HepG2 (cell line): ENCODE measurements at regions not wholly inside any gene's neighbourhood (a gene's known extent, or its start where the extent isn't known, plus 50 kb on each side); places are given as distances from the start of the nearest gene placed in this dataset.

Experiments used
- CENPX ChIP-seq: sonication (generic); formaldehyde crosslinking; IDR thresholded peaks from 2 replicates; pipeline ENCODE4 v1.9.0; 2021; ENCODE audit warnings: mild to moderate bottlenecking, missing genetic modification reagents, moderate library complexity
- CREM ChIP-seq, 2 experiments: sonication (generic) in 1 of 2; formaldehyde crosslinking in 1 of 2; IDR thresholded peaks; 2 replicates each; pipeline versions ENCODE4 v1.4.0 to v1.6.1; 2016 to 2020; ENCODE audit warnings: antibody characterized with exemption in 1 of 2, mild to moderate bottlenecking in 1 of 2, missing genetic modification reagents in 1 of 2
- ESRRA ChIP-seq: sonication (generic); formaldehyde crosslinking; IDR thresholded peaks from 2 replicates; pipeline ENCODE4 v1.5.1; 2020; ENCODE audit warnings: mild to moderate bottlenecking, low read depth, missing genetic modification reagents
- HDAC2 ChIP-seq: sonication (generic); formaldehyde crosslinking; IDR thresholded peaks from 2 replicates; pipeline ENCODE4 v1.4.0; 2020; ENCODE audit warnings: missing genetic modification reagents
- JUN ChIP-seq: sonication (generic); formaldehyde crosslinking; IDR thresholded peaks from 2 replicates; pipeline ENCODE4 v1.4.0; 2020; ENCODE audit warnings: mild to moderate bottlenecking, missing genetic modification reagents
- KAT2B ChIP-seq: fragments of 150-350 bp; IDR thresholded peaks from 2 replicates; pipeline ENCODE4 v1.6.1; 2014; ENCODE audit warnings: low read depth, low read length, borderline replicate concordance
- KLF12 ChIP-seq: sonication (generic); formaldehyde crosslinking; IDR thresholded peaks from 2 replicates; pipeline ENCODE4 v1.4.0; 2020; ENCODE audit warnings: missing genetic modification reagents, borderline replicate concordance
- SNAI1 ChIP-seq: sonication (generic); formaldehyde crosslinking; IDR thresholded peaks from 2 replicates; pipeline ENCODE4 v1.5.0; 2020; ENCODE audit warnings: mild to moderate bottlenecking, missing genetic modification reagents, borderline replicate concordance
- SP1 ChIP-seq, 2 experiments: fragments of 450-650 bp in 1 of 2; sonication (generic) in 1 of 2; formaldehyde crosslinking in 1 of 2; IDR thresholded peaks; 2 replicates each; pipeline versions ENCODE4 v1.4.0 to v1.6.1; 2016 to 2020; ENCODE audit warnings: missing genetic modification reagents in 1 of 2
- SRSF4 ChIP-seq: fragments of 200-400 bp; formaldehyde crosslinking; IDR thresholded peaks from one replicate; pipeline ENCODE4 v1.6.1; 2018; ENCODE audit warnings: mild to moderate bottlenecking, low read depth, low read length, moderate library complexity; ENCODE audit not compliant: poor library complexity, severe bottlenecking
- ZNF740 ChIP-seq: sonication (generic); formaldehyde crosslinking; IDR thresholded peaks from 2 replicates; pipeline ENCODE4 v1.4.0; 2020; ENCODE audit warnings: missing genetic modification reagents
- TF ChIP-seq, protein P1 (sequence below): IDR thresholded peaks from 2 replicates; pipeline ENCODE4 v1.6.1; 2016; ENCODE audit warnings: missing compliant biosample characterization, missing genetic modification reagents, borderline replicate concordance
- TF ChIP-seq, protein P2 (sequence below), 2 experiments: IDR thresholded peaks; 2 replicates each; pipeline ENCODE4 v1.6.1; 2011 to 2012; ENCODE audit warnings: low read length in 2 of 2, borderline replicate concordance in 1 of 2, low read depth in 1 of 2, mild to moderate bottlenecking in 1 of 2, moderate library complexity in 1 of 2
- TF ChIP-seq, protein P3 (sequence below): sonication (generic); formaldehyde crosslinking; IDR thresholded peaks from 2 replicates; pipeline ENCODE4 v1.5.0; 2020; ENCODE audit warnings: mild to moderate bottlenecking, missing genetic modification reagents, moderate library complexity

DNA sequence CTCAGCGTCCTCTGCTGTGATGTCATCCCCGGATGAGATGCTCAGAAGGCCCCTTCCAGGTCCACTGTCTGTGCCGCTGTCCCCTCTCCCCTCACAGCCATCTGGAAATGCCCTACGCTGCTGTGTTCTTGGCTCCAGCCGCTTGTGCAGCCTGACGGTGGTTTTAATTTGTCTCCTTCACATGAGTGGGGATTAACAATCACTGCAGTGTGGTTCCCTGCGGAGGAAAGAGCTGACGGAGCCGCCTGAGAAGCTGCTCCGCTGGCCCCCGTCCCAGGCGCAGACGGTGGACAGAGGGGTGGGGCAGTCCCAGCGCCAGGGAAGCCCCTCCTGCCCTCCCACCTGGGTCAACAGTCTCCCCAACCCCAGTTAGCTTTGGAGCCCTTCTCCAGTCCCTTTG, 67.5 kb upstream of the PHF21B start:
- TF ChIP-seq CENPX (CRISPR knock-in tag) = no peak
- no peak for TF ChIP-seq HDAC2 (CRISPR knock-in tag)
- TF ChIP-seq KLF12 (CRISPR knock-in tag) = no peak
- TF ChIP-seq SP1 (IDR thresholded peaks at IDR 0.05) = no peak
- no peak for TF ChIP-seq SP1 (CRISPR knock-in tag; IDR thresholded peaks at IDR 0.05)
- no peak for TF ChIP-seq JUN (CRISPR knock-in tag)
- TF ChIP-seq, protein P1, sequence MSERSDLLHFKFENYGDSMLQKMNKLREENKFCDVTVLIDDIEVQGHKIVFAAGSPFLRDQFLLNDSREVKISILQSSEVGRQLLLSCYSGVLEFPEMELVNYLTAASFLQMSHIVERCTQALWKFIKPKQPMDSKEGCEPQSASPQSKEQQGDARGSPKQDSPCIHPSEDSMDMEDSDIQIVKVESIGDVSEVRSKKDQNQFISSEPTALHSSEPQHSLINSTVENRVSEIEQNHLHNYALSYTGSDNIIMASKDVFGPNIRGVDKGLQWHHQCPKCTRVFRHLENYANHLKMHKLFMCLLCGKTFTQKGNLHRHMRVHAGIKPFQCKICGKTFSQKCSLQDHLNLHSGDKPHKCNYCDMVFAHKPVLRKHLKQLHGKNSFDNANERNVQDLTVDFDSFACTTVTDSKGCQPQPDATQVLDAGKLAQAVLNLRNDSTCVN (CRISPR knock-in tag) = no peak
- TF ChIP-seq, protein P2, sequence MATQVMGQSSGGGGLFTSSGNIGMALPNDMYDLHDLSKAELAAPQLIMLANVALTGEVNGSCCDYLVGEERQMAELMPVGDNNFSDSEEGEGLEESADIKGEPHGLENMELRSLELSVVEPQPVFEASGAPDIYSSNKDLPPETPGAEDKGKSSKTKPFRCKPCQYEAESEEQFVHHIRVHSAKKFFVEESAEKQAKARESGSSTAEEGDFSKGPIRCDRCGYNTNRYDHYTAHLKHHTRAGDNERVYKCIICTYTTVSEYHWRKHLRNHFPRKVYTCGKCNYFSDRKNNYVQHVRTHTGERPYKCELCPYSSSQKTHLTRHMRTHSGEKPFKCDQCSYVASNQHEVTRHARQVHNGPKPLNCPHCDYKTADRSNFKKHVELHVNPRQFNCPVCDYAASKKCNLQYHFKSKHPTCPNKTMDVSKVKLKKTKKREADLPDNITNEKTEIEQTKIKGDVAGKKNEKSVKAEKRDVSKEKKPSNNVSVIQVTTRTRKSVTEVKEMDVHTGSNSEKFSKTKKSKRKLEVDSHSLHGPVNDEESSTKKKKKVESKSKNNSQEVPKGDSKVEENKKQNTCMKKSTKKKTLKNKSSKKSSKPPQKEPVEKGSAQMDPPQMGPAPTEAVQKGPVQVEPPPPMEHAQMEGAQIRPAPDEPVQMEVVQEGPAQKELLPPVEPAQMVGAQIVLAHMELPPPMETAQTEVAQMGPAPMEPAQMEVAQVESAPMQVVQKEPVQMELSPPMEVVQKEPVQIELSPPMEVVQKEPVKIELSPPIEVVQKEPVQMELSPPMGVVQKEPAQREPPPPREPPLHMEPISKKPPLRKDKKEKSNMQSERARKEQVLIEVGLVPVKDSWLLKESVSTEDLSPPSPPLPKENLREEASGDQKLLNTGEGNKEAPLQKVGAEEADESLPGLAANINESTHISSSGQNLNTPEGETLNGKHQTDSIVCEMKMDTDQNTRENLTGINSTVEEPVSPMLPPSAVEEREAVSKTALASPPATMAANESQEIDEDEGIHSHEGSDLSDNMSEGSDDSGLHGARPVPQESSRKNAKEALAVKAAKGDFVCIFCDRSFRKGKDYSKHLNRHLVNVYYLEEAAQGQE (IDR thresholded peaks at IDR 0.05; ENCODE audit: borderline replicate concordance in 1 of 2, low read depth in 1 of 2, low read length in 2 of 2) = no peak
- TF ChIP-seq, protein P3, sequence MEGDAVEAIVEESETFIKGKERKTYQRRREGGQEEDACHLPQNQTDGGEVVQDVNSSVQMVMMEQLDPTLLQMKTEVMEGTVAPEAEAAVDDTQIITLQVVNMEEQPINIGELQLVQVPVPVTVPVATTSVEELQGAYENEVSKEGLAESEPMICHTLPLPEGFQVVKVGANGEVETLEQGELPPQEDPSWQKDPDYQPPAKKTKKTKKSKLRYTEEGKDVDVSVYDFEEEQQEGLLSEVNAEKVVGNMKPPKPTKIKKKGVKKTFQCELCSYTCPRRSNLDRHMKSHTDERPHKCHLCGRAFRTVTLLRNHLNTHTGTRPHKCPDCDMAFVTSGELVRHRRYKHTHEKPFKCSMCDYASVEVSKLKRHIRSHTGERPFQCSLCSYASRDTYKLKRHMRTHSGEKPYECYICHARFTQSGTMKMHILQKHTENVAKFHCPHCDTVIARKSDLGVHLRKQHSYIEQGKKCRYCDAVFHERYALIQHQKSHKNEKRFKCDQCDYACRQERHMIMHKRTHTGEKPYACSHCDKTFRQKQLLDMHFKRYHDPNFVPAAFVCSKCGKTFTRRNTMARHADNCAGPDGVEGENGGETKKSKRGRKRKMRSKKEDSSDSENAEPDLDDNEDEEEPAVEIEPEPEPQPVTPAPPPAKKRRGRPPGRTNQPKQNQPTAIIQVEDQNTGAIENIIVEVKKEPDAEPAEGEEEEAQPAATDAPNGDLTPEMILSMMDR (CRISPR knock-in tag) = no peak
- TF ChIP-seq SRSF4 = no peak
- no peak for TF ChIP-seq CREM (IDR thresholded peaks at IDR 0.05)
- no peak for TF ChIP-seq CREM (CRISPR knock-in tag; IDR thresholded peaks at IDR 0.05)
- TF ChIP-seq KAT2B = no peak
- TF ChIP-seq ZNF740 (CRISPR knock-in tag) = no peak
- TF ChIP-seq ESRRA = no peak
- TF ChIP-seq SNAI1 = no peak
